PC-9 (cell line): ENCODE measurements at regions not wholly inside any gene's neighbourhood (a gene's known extent, or its start where the extent isn't known, plus 50 kb on each side); places are given as distances from the start of the nearest gene placed in this dataset.

ENCODE experiments used
- CTCF ChIP-seq: fragments of 200-600 bp; sonication (generic); conservative IDR thresholded peaks from 2 replicates; pipeline ENCODE4 v1.6.1; 2017; ENCODE audit warnings: mixed run types, antibody characterized with exemption, mild to moderate bottlenecking, moderate library complexity
- EZH2 ChIP-seq: fragments of 200-600 bp; sonication (generic); IDR thresholded peaks from 2 replicates; pipeline ENCODE4 v1.8.0; 2017; ENCODE audit warnings: antibody characterized with exemption, low read depth

- TF ChIP-seq CTCF (no peak), EZH2 (no peak)
Observed at GRCh38 chr1:170436928-170437327, 95.0 kb upstream of the GORAB start.
